Right lobe of liver (tissue), 6 donors: ENCODE measurements at regions not wholly inside any gene's neighbourhood (a gene's known extent, or its start where the extent isn't known, plus 50 kb on each side); places are given as distances from the start of the nearest gene placed in this dataset.

Source experiments
- ATAC-seq, 4 donors: fragments of 200-7000 bp; cut with Tn5 transposase; one replicate each; pipeline ENCODE4 v1.9.1; 2020; ENCODE audit warnings: mild to moderate bottlenecking in 4 of 4, moderate library complexity in 4 of 4
- DNase-seq, 3 donors: peaks; one replicate each; pipeline ENCODE4 v3.0.0-alpha.2; 2020
- H3K27ac ChIP-seq, 3 donors: fragments of 200-600 bp; one replicate each; pipeline ENCODE4 v1.8.0; 2022
- H3K27me3 ChIP-seq, 2 donors: fragments of 200-600 bp; one replicate each; pipeline ENCODE4 v1.8.0; 2022
- H3K36me3 ChIP-seq, 4 donors: fragments of 200-600 bp; sonication (generic) in 1 of 4; one replicate each; pipeline versions ENCODE4 v1.5.1 to v1.8.0; 2017 to 2022; ENCODE audit warnings: control low read depth in 1 of 4
- H3K4me1 ChIP-seq, 4 donors: fragments of 200-600 bp; sonication (generic) in 1 of 4; one replicate each; pipeline versions ENCODE4 v1.5.1 to v1.8.0; 2017 to 2022; ENCODE audit warnings: control low read depth in 1 of 4
- H3K4me3 ChIP-seq, 3 donors: fragments of 200-600 bp; one replicate each; pipeline ENCODE4 v1.8.0; 2022
- H3K9me3 ChIP-seq, 4 donors: fragments of 200-600 bp; sonication (generic) in 1 of 4; one replicate each; pipeline versions ENCODE4 v1.5.1 to v1.8.0; 2017 to 2022; ENCODE audit warnings: control low read depth in 1 of 4
- POLR2A ChIP-seq: fragments of 450-650 bp; IDR thresholded peaks from one replicate; pipeline ENCODE4 v1.6.1; 2017; ENCODE audit warnings: antibody characterized with exemption, mild to moderate bottlenecking
- WGBS: methylation state at CpG from one replicate; pipeline ENCODE4 v1.1.6; 2018; ENCODE audit warnings: low coverage, low lambda C conversion rate; ENCODE audit not compliant: insufficient coverage; ENCODE audit errors: missing lambda C conversion rate; 5-methylcytosine and 5-hydroxymethylcytosine counted together
- intact Hi-C, 2 donors: fragments of 100-400 bp; cut with DNase I; formaldehyde crosslinking; loops; one replicate each; pipeline versions ENCODE4 v1.11.2 to v1.14.1; 2022
- TF ChIP-seq, protein P1 (sequence below), 4 donors: fragments of 200-600 bp in 3 of 4; fragments of 450-650 bp in 1 of 4; IDR thresholded peaks; one replicate each; pipeline versions ENCODE4 v1.5.1 to v1.8.0; 2016 to 2022; ENCODE audit warnings: antibody characterized with exemption in 4 of 4, mild to moderate bottlenecking in 2 of 4
- donor health status: DM: no; HTN: yes; CAD: no.
- donor health status: DM: no; HTN: no; CAD: no.
- donor health status: DM: no; HTN: no; CAD: no.
- donor health status: DM: no; HTN: yes; CAD: no.
- donor health status: DM: no; HTN: yes; CAD: no.

DNA sequence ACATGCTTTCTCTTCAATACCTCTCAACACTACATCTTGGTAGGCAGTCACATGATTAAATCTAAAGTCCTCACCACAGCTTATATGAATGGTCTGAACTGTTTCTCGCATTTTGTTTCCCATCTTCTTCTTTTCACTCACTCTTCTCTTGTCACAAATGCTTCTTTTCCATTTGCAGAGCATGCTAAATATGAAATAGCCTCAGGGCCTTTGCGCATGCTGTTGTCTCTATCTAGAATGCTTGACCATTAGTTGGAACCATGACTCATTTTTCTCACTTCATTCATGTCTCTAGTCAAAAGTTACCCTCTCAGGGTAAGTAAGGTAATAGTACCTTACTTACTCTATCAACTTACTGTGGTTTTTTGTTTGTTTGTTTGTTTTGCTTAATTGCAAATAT lies 239.7 kb downstream of the PTPRC start:
- no peaks in the 10 kb centered on the region for H3K4me1 ChIP-seq
- H3K27ac ChIP-seq = no peak overlapping the region
- TF ChIP-seq, protein P1, sequence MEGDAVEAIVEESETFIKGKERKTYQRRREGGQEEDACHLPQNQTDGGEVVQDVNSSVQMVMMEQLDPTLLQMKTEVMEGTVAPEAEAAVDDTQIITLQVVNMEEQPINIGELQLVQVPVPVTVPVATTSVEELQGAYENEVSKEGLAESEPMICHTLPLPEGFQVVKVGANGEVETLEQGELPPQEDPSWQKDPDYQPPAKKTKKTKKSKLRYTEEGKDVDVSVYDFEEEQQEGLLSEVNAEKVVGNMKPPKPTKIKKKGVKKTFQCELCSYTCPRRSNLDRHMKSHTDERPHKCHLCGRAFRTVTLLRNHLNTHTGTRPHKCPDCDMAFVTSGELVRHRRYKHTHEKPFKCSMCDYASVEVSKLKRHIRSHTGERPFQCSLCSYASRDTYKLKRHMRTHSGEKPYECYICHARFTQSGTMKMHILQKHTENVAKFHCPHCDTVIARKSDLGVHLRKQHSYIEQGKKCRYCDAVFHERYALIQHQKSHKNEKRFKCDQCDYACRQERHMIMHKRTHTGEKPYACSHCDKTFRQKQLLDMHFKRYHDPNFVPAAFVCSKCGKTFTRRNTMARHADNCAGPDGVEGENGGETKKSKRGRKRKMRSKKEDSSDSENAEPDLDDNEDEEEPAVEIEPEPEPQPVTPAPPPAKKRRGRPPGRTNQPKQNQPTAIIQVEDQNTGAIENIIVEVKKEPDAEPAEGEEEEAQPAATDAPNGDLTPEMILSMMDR (IDR thresholded peaks at IDR 0.05) = no peak
- no peak for TF ChIP-seq POLR2A
- no peaks in the 10 kb centered on the region for H3K9me3 ChIP-seq
- intact Hi-C loops = no loop called here
- WGBS = 88% methylated on average over 2 of the region's 2 CpGs
- no peak overlapping the region for H3K4me3 ChIP-seq
- H3K27me3 ChIP-seq = no peaks in the 10 kb centered on the region
- DNase-seq = no peak
- ATAC-seq = no peak
- H3K36me3 ChIP-seq = no peaks in the 10 kb centered on the region

DNA sequence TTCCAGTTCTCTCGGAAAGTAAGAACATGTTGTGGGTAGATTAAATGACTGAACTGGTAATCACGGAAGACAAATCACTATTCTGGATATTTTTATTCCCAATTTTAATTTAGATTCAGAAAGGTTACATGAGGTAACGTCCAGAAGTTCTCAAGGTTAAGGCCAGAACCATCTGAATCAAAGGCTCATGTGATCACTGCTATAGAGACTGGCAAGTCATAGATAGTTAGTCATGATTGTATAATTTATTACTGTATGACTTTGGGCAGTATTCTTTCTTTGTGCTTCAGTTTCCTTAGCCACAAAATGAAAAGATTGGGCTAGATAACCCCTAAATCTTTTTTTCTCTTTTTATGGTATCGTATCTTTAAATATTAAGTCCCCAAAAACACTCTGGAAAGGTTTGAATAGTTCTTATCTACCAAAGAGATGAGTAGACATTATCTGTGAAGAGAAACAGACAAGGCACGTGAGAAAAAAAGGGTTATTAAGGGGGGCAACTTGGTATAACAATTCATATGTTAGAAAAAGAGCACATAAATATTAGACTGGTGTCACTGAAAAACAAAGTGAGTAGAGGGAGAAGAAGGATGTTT lies 241.0 kb downstream of the PTPRC start:
- Histone ChIP-seq H3K4me3 (no peak overlapping the region), H3K36me3 (no peaks in the 10 kb centered on the region), H3K27me3 (no peaks in the 10 kb centered on the region), H3K9me3 (no peaks in the 10 kb centered on the region), H3K4me1 (no peaks in the 10 kb centered on the region), H3K27ac (no peak overlapping the region)
- 61% methylated on average over 5 of the region's 5 CpGs for WGBS
- intact Hi-C loops = no loop called here
- TF ChIP-seq, protein P1 (IDR thresholded peaks at IDR 0.05) = no peak
- no peak for TF ChIP-seq POLR2A
- no peak for DNase-seq
- ATAC-seq = no peak

DNA sequence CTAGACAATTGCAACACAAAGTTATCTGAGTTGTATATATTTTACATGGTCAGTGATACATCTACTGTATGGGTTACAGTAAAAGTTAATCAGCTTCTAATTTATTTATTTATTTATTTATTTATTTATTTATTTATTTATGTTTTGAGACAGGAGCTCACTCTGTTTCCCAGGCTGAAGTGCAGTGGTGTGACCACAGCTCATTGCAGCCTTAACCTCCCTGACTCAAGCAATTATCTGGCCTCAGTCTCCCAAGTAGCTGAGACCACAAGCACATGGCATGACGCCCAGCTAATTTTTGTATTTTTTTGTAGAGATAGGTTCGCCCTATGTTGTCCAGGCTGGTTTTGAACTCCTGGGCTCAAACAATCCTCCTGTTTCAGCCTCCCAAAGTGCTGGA lies 241.6 kb downstream of the PTPRC start:
- ATAC-seq (no peak), DNase-seq (no peak)
- TF ChIP-seq, protein P1 (IDR thresholded peaks at IDR 0.05) = no peak
- TF ChIP-seq POLR2A = no peak
- Histone ChIP-seq H3K4me3 (no peak overlapping the region), H3K4me1 (no peaks in the 10 kb centered on the region), H3K27me3 (no peaks in the 10 kb centered on the region), H3K36me3 (no peaks in the 10 kb centered on the region), H3K9me3 (no peaks in the 10 kb centered on the region), H3K27ac (no peak overlapping the region)
- 68% methylated on average over 2 of the region's 2 CpGs for WGBS
- intact Hi-C loops = no loop called here

DNA sequence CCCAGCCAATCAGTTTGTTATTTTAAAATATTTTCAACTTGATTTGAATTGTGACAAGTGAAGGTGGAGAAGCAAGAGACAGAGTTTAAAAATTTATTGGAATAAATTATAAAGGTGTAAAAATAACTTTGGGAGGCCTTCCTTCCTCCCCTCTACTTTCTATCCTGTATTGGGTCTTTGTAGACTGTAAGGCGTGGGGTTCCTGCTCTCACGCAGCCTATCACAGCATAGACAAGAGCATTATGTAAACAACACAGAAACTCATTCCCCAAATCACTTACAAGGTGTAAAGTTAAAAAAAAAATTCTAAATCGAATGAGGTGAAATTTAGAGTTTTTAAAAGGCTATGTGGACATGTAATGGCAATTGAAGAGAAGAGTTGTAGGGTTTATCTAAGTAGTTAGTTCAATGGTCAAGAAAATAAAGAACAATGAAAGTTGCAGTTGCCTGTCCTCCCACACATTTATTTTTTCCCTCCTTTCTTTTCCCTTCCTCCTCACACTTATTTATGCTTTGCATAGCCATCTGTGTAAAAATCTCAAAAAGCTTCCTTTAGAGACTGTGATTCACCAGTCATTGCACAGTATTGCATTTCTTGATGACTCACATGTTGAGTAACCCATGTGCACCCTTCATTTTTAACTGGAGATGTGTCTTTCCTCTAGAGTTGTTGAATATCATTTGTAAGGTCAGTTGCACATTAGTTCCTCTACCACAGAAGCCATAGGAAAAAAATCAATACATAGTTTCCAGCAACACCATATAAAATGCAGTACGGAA lies 242.2 kb downstream of the PTPRC start:
- no peaks in the 10 kb centered on the region for H3K27me3 ChIP-seq
- H3K36me3 ChIP-seq = no peaks in the 10 kb centered on the region
- ATAC-seq = peak in 1 of 4 donors; percentile 79
- H3K4me3 ChIP-seq = no peak overlapping the region
- intact Hi-C loops = no loop called here
- DNase-seq = no peak
- no peak overlapping the region for H3K27ac ChIP-seq
- no peaks in the 10 kb centered on the region for H3K9me3 ChIP-seq
- WGBS = 76% methylated on average over 4 of the region's 4 CpGs
- no peak for TF ChIP-seq POLR2A
- TF ChIP-seq, protein P1 (IDR thresholded peaks at IDR 0.05) = no peak
- H3K4me1 ChIP-seq = no peaks in the 10 kb centered on the region
